ENCODE measurements at regions not wholly inside any gene's neighbourhood (a gene's known extent, or its start where the extent isn't known, plus 50 kb on each side); places are given as distances from the start of the nearest gene placed in this dataset.
"Not testable (repeated sequence)": the region's sequence is repeated elsewhere in the genome, so short reads cannot be mapped to it uniquely, and the experiment has no call there.

- H3K36me3 Mint-ChIP-seq, ATAC-seq, H3K27ac Mint-ChIP-seq, H3K4me3 Mint-ChIP-seq, DNase-seq, POLR2A ChIA-PET, H3K9me3 Mint-ChIP-seq, H3K27me3 Mint-ChIP-seq, H3K4me1 Mint-ChIP-seq: not testable (repeated sequence)
Measured at GRCh38 chr16:16448423-16448822, 69.5 kb downstream of the NPIPA7 start.

GRCh38 chr16:16449712-16450237, 70.8 kb downstream of the NPIPA7 start:
- ATAC-seq, H3K36me3 Mint-ChIP-seq, H3K9me3 Mint-ChIP-seq, H3K4me1 Mint-ChIP-seq, DNase-seq, H3K4me3 Mint-ChIP-seq, H3K27ac Mint-ChIP-seq, H3K27me3 Mint-ChIP-seq, POLR2A ChIA-PET: not testable (repeated sequence)

- H3K27ac Mint-ChIP-seq, H3K4me1 Mint-ChIP-seq, H3K9me3 Mint-ChIP-seq, POLR2A ChIA-PET, H3K4me3 Mint-ChIP-seq, H3K27me3 Mint-ChIP-seq, ATAC-seq, H3K36me3 Mint-ChIP-seq, DNase-seq: not testable (repeated sequence)
Measured at GRCh38 chr16:16451721-16452410, 72.9 kb downstream of the NPIPA7 start.

- ATAC-seq, H3K4me3 Mint-ChIP-seq, H3K27ac Mint-ChIP-seq, H3K9me3 Mint-ChIP-seq, H3K4me1 Mint-ChIP-seq, POLR2A ChIA-PET, H3K36me3 Mint-ChIP-seq, DNase-seq, H3K27me3 Mint-ChIP-seq: not testable (repeated sequence)
Measured at GRCh38 chr16:16458579-16458978, 79.6 kb downstream of the NPIPA7 start.

- H3K27me3 Mint-ChIP-seq, H3K27ac Mint-ChIP-seq, ATAC-seq, H3K9me3 Mint-ChIP-seq, H3K36me3 Mint-ChIP-seq, H3K4me1 Mint-ChIP-seq, DNase-seq, POLR2A ChIA-PET, H3K4me3 Mint-ChIP-seq: not testable (repeated sequence)
Measured at GRCh38 chr16:16463792-16464191, 84.9 kb downstream of the NPIPA7 start.

GRCh38 chr16:16488919-16489318, 110.0 kb downstream of the NPIPA7 start:
- DNase-seq, H3K4me1 Mint-ChIP-seq, H3K27ac Mint-ChIP-seq, H3K27me3 Mint-ChIP-seq, H3K4me3 Mint-ChIP-seq, POLR2A ChIA-PET, H3K9me3 Mint-ChIP-seq, ATAC-seq, H3K36me3 Mint-ChIP-seq: not testable (repeated sequence)

- H3K4me1 Mint-ChIP-seq, ATAC-seq, H3K27ac Mint-ChIP-seq, H3K4me3 Mint-ChIP-seq, H3K27me3 Mint-ChIP-seq, POLR2A ChIA-PET, H3K9me3 Mint-ChIP-seq, DNase-seq, H3K36me3 Mint-ChIP-seq: not testable (repeated sequence)
Measured at GRCh38 chr16:16489466-16489865, 110.5 kb downstream of the NPIPA7 start.

GRCh38 chr16:16494114-16494513, 115.2 kb downstream of the NPIPA7 start:
- H3K27me3 Mint-ChIP-seq, H3K4me1 Mint-ChIP-seq, ATAC-seq, H3K4me3 Mint-ChIP-seq, H3K27ac Mint-ChIP-seq, DNase-seq, H3K36me3 Mint-ChIP-seq, POLR2A ChIA-PET, H3K9me3 Mint-ChIP-seq: not testable (repeated sequence)

GRCh38 chr16:16494998-16495397, 116.1 kb downstream of the NPIPA7 start:
- DNase-seq, ATAC-seq, H3K27ac Mint-ChIP-seq, H3K4me3 Mint-ChIP-seq, H3K27me3 Mint-ChIP-seq, H3K9me3 Mint-ChIP-seq, POLR2A ChIA-PET, H3K36me3 Mint-ChIP-seq, H3K4me1 Mint-ChIP-seq: not testable (repeated sequence)

GRCh38 chr16:16499875-16500274, 120.9 kb downstream of the NPIPA7 start:
- H3K36me3 Mint-ChIP-seq: not testable (repeated sequence)

GRCh38 chr16:16507041-16507440, 128.1 kb downstream of the NPIPA7 start:
- POLR2A ChIA-PET, H3K4me3 Mint-ChIP-seq, DNase-seq, H3K9me3 Mint-ChIP-seq, H3K36me3 Mint-ChIP-seq, H3K4me1 Mint-ChIP-seq, H3K27me3 Mint-ChIP-seq, ATAC-seq, H3K27ac Mint-ChIP-seq: not testable (repeated sequence)

More at GRCh38 chr16:16499875-16500274, 120.9 kb downstream of the NPIPA7 start:
- H3K4me3 Mint-ChIP-seq, H3K27me3 Mint-ChIP-seq, H3K9me3 Mint-ChIP-seq, DNase-seq, H3K4me1 Mint-ChIP-seq, POLR2A ChIA-PET, ATAC-seq, H3K27ac Mint-ChIP-seq: not testable (repeated sequence)

- H3K4me1 Mint-ChIP-seq, DNase-seq, H3K36me3 Mint-ChIP-seq, H3K27me3 Mint-ChIP-seq, H3K27ac Mint-ChIP-seq, H3K4me3 Mint-ChIP-seq, H3K9me3 Mint-ChIP-seq, ATAC-seq, POLR2A ChIA-PET: not testable (repeated sequence)
Measured at GRCh38 chr16:16508344-16508743, 129.4 kb downstream of the NPIPA7 start.

GRCh38 chr16:16519395-16519794, 140.5 kb downstream of the NPIPA7 start:
- H3K4me3 Mint-ChIP-seq, H3K4me1 Mint-ChIP-seq, H3K9me3 Mint-ChIP-seq, H3K36me3 Mint-ChIP-seq, H3K27me3 Mint-ChIP-seq, POLR2A ChIA-PET, ATAC-seq, H3K27ac Mint-ChIP-seq, DNase-seq: not testable (repeated sequence)

GRCh38 chr16:16521239-16522002, 142.5 kb downstream of the NPIPA7 start:
- ATAC-seq, H3K9me3 Mint-ChIP-seq, H3K4me3 Mint-ChIP-seq, H3K36me3 Mint-ChIP-seq, POLR2A ChIA-PET, H3K27ac Mint-ChIP-seq, H3K27me3 Mint-ChIP-seq, H3K4me1 Mint-ChIP-seq, DNase-seq: not testable (repeated sequence)

All from naive thymus-derived CD8-positive, alpha-beta T cell (primary cell).